NCI-H1092 treated with DMSO at 0.1 percent for 48 hours (cell line): ENCODE measurements at regions not wholly inside any gene's neighbourhood (a gene's known extent, or its start where the extent isn't known, plus 50 kb on each side); places are given as distances from the start of the nearest gene placed in this dataset.

Source experiments
- DNase-seq: peaks from one replicate; lab custom pipeline; 2025; lab: John Stamatoyannopoulos, UW

- no peak for DNase-seq
These were observed 82.2 kb downstream of the EPDR1 start for GRCh38 chr7:38002689-38003088.

DNA sequence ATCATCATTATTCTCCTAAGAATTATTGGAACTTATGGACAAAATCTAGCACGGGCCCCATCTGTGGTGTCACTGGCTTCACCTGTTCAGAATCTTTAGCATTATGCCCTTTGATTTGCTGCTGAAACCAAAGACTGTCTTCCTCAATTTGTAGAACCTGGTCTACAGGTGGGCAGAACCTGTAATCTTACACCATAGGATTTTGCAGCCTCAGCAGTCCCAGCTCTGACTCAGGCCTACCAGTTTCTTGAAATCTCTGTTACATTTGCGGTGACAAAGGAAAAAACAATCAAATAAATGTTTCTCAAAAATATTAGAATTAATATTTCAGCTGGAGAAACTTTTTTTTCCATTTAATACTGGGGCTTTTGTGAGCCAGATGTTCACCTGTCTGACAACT, 86.1 kb downstream of the EPDR1 start:
- DNase-seq: no peak

GRCh38 chr7:38007096-38007495, 86.7 kb downstream of the EPDR1 start:
- no peak for DNase-seq

DNA sequence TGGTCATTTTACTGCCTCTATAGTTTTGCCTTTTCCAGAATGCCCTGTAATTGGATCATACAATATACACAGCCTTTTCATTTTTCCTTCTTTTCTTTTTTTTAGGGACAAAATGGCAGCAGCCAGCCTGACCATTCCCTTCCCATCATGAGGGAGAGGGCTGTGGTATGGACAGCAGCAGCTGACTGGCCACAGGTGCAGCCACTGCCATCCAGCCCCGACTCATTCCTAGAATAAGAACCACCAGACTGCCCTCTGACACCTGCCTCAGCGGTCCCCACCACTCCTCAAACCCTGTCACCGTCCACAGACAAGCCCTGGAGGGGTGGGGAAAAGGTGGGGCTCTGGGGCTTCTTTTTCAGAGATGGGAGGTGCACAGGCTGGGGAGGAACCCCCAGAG, 92.8 kb downstream of the EPDR1 start:
- DNase-seq: no peak

DNA sequence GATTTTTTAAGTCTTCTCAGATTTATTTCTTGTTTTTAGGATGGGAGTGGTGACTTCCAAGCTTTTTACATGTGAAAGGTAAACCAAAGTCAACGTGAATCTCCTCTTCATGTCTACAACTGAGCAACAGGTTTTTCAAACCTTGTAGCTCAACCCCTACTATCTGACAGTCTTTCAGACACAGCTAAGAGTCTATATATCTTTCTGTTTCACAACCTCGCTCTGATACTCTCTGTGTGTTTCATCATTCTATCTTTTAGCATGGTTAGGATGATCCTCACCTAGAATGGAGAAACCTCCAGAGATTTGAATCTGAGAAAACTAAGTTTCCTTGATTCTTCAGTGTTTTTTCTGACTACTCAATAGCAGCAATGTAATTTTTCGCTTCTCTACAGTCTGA, 96.1 kb downstream of the EPDR1 start:
- no peak for DNase-seq

DNA sequence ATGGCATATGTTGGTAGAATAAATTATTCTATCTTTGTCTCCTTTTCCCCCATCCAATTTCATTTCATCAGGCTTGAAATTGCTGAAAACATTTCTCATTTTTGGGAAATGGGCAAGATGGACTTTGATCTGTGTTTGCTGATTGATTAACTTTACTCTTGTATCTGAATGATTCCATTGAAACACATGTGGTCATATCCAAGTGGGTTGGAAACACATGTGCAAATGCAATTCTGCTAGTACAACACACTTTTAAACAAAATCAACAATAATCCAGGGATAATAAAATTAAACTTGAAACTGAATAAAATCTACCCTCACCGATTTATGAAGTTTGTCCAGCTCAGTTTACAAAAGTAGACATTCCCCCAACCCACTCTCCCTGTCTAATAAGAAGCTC, 96.9 kb downstream of the EPDR1 start:
- no peak for DNase-seq

- DNase-seq: no peak
These were observed 99.8 kb downstream of the EPDR1 start for GRCh38 chr7:38020121-38020785.

DNA sequence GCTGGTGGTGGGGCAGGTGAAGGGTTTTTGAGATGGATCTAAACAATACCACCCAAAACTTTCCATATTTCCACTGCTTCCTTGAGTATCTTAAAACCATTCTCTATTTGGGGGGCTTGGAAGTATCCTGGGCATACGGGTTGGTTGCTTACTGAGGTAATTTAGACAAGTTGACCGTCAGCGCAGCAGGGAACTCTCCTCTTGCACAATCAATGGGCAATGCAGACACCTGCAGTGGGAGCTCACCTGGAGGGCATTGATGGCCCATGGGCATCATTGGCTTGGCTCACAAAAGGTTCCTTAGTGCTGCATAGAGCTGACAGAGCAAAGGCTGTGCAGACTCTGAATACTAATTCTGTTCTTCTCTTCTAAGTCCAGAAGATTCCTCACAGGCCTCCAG, 101.5 kb downstream of the EPDR1 start:
- DNase-seq: no peak

DNA sequence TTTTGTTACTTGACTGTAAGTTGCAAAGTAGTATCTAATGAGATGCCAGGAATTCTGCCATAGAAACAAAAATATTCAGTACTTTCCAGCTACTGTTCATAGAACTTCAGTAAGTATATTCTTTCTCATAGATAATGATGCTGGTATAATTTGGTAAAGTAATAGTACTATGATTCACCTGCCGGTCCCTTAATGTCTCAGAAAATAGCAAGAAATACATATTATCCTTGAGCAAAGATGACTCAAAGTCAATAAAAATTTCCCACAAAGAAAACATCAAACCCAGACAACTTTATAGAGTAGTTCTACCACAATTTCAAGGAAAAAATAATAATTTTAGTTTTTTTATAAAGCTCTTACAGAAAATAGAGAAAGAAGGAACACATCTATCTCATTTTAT, 105.4 kb downstream of the EPDR1 start:
- no peak for DNase-seq

DNA sequence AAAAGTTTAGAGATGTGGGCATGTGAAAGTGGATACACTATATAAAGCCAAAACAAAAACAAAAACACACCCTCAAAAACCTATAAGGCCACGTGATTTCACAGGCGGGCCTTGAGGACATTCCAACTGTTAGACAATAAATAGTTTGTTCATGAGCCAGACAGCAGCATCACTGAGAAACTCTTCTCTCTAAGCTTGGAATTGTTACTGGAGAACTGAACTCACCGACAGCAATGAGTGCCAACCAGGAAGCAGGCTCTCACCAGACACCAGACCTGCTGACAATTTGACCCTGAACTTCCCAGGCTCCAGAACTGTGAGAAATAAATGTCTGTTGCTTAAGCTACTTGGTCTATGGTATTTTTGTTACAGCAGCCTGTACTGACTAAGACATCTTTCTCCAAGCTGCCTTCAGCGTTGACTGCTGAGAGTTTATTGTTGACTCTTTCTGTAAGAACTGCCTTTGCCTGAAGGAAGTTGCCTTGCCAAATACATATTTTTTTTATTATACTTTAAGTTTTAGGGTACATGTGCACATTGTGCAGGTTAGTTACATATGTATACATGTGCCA, 107.5 kb downstream of the EPDR1 start:
- no peak for DNase-seq

GRCh38 chr7:38034062-38034908, 113.8 kb downstream of the EPDR1 start:
- DNase-seq: no peak

GRCh38 chr7:38040831-38041230, 120.4 kb downstream of the EPDR1 start:
- no peak for DNase-seq

GRCh38 chr7:38049679-38050078, 128.4 kb upstream of the STARD3NL start:
- no peak for DNase-seq

- DNase-seq: no peak
These were observed 126.7 kb upstream of the STARD3NL start for GRCh38 chr7:38051311-38051710.

GRCh38 chr7:38051786-38052185, 126.3 kb upstream of the STARD3NL start:
- DNase-seq: no peak

DNA sequence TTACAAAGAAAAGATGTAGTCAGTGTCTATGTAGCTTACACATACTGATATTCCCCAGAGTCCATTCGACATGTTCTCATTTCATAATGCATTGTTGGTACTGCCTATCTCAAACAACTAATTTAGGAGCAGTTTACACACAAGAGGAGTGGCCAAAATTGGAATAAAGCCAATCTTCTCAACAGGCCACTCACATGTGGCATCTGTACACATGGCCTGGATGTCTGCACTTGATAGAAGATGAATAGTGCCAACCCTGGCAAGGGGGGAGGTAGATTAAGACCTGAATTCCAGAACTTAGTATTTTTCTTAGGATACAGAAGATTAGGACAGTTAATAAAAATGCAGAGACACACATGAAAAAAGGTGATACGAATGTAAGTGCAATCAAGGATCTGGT, 125.3 kb upstream of the STARD3NL start:
- no peak for DNase-seq

GRCh38 chr7:38054199-38054598, 123.8 kb upstream of the STARD3NL start:
- DNase-seq: no peak

DNA sequence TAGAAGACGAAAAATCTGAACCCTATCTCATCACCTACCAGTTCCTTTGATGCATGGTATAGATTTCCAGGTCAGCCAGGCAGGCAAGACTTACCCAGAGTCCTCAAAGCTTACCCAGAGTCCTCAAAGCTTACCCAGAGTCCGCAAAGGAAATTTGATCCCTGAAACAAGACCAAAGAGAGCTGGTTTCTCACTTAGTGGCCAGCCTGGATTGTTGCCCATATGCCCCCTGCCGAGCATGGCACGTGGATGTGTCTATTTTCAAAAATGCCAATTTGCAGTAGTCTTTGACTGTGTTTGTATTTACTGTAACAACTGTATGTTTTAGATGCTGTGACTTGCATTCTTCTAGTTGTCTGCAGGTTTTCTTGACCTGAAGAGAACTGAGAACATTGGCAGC, 120.2 kb upstream of the STARD3NL start:
- no peak for DNase-seq

GRCh38 chr7:38060116-38060515, 117.9 kb upstream of the STARD3NL start:
- no peak for DNase-seq

DNA sequence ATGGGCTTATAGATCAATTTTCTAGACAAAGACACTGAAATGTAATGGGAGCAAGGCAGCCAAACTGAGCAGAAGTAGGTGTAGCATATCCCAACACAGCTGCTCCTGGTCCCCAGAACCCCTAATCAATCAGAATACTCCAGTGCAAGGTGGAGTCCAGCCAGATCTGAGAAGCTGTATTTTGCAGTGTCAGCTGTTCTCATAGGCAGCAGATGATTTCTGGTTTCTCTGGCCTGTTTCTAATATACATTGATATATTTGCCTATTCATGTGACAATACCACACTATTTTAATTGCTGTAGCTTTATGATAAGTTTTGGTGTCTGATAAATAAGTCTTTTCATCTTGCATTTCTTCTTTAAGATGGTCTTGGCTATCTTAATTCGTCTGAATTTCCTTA, 117.4 kb upstream of the STARD3NL start:
- no peak for DNase-seq

DNA sequence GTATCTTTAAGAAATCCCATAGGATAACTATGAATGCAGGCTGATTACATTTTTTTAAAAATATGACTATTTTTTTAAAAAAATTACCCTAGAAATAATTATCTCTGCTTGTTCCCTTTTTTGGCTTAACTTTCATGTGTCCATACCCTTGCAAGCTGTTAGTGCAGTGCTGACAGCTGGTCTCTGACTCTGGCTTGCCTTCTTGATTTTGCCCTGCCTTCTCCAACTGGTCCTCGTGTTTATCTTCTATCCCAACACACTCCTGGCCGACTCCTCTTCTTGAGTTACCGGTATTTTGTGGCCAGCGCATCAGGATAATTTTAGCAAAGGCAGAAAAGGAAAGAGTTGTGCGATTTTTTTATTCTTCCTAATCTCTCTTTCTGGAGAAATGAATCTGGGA, 111.7 kb upstream of the STARD3NL start:
- no peak for DNase-seq

DNA sequence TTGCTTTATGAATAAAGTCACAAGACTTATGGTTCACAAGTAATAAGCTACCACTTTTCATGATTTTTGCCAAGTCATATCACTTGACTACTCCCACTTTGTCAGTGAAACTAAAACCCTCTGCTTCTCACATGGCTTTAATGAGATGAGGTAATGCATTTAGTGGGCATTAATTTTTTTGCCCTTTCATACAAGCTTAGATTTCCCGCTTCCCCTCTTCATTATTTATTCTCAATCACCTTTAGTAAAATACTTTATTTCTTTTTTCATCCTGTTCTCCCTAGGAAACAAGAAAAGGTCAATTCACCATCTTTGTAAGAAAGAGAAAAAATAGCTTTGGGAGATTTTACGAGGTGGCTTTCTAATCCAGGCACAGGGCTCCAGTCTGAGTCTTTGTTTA, 109.6 kb upstream of the STARD3NL start:
- DNase-seq: no peak

GRCh38 chr7:38069052-38069451, 109.0 kb upstream of the STARD3NL start:
- DNase-seq: no peak
